Stomach smooth muscle (tissue), 2 donors: ENCODE measurements at regions not wholly inside any gene's neighbourhood (a gene's known extent, or its start where the extent isn't known, plus 50 kb on each side); places are given as distances from the start of the nearest gene placed in this dataset.

Experiments
- H3K27ac ChIP-seq: one replicate; pipeline ENCODE4 v1.7.0; 2013; ENCODE audit warnings: mild to moderate bottlenecking, low read length, inconsistent platforms
- H3K27me3 ChIP-seq, 2 donors: one replicate each; pipeline ENCODE4 v1.7.0; 2013; ENCODE audit warnings: low read length in 2 of 2; ENCODE audit not compliant: insufficient read depth in 2 of 2, control insufficient read depth in 1 of 2
- H3K36me3 ChIP-seq, 2 donors: one replicate each; pipeline ENCODE4 v1.7.0; 2013; ENCODE audit warnings: low read length in 2 of 2; ENCODE audit not compliant: control insufficient read depth in 2 of 2, insufficient read depth in 2 of 2
- H3K4me1 ChIP-seq: one replicate; pipeline ENCODE4 v1.7.0; 2013; ENCODE audit warnings: low read length; ENCODE audit not compliant: control insufficient read depth, insufficient read depth
- H3K4me3 ChIP-seq, 2 donors: one replicate each; pipeline ENCODE4 v1.7.0; 2013; ENCODE audit warnings: low read length in 2 of 2
- H3K9ac ChIP-seq, 2 donors: one replicate each; pipeline ENCODE4 v1.7.0; 2013; ENCODE audit warnings: low read length in 2 of 2, mild to moderate bottlenecking in 1 of 2
- H3K9me3 ChIP-seq, 2 donors: one replicate each; pipeline ENCODE4 v1.7.0; 2013; ENCODE audit warnings: low read length in 2 of 2; ENCODE audit not compliant: control insufficient read depth in 2 of 2
- donor health status: healthy.
- donor health status: Pancreatic carcinoma.

GRCh38 chr12:124370851-124371250 is 76.0 kb downstream of the RFLNA start:
- H3K9ac ChIP-seq: no peak overlapping the region
- peak overlapping the region; percentile 93 for H3K27ac ChIP-seq

GRCh38 chr12:124370384-124370783 is 75.5 kb downstream of the RFLNA start:
- Histone ChIP-seq H3K9ac (peak overlapping the region; percentile 24 to 69), H3K4me3 (peak overlapping the region in 1 of 2 donors; percentile 29), H3K27ac (peak overlapping the region; percentile 93), H3K9me3 (no peaks in the 10 kb centered on the region), H3K27me3 (no peaks in the 10 kb centered on the region), H3K4me1 (peaks cover 52% of the 10 kb centered on the region), H3K36me3 (peaks cover 33 to 37% of the 10 kb centered on the region in 2 donors)

More at GRCh38 chr12:124370851-124371250, 76.0 kb downstream of the RFLNA start:
- Histone ChIP-seq H3K4me3 (no peak overlapping the region), H3K27me3 (no peaks in the 10 kb centered on the region), H3K36me3 (peaks cover 33 to 42% of the 10 kb centered on the region in 2 donors), H3K4me1 (peaks cover 49% of the 10 kb centered on the region), H3K9me3 (no peaks in the 10 kb centered on the region)

GRCh38 chr12:124369827-124370378 is 75.0 kb downstream of the RFLNA start:
- H3K27ac ChIP-seq: peak overlapping the region; percentile 93
- H3K9me3 ChIP-seq: no peaks in the 10 kb centered on the region
- peak overlapping the region; percentile 24 to 69 for H3K9ac ChIP-seq
- peaks cover 56% of the 10 kb centered on the region for H3K4me1 ChIP-seq
- H3K36me3 ChIP-seq: peaks cover 28 to 32% of the 10 kb centered on the region in 2 donors
- no peaks in the 10 kb centered on the region for H3K27me3 ChIP-seq
- H3K4me3 ChIP-seq: peak overlapping the region in 1 of 2 donors; percentile 29

- peak overlapping the region in 1 of 2 donors; percentile 44 for H3K4me3 ChIP-seq
Observed at GRCh38 chr12:124369055-124369826, 74.3 kb downstream of the RFLNA start.

GRCh38 chr12:124368421-124369032 is 73.6 kb downstream of the RFLNA start:
- Histone ChIP-seq H3K4me3 (no peak overlapping the region), H3K9me3 (no peaks in the 10 kb centered on the region), H3K4me1 (peaks cover 64% of the 10 kb centered on the region), H3K27me3 (no peaks in the 10 kb centered on the region), H3K36me3 (peaks cover 16 to 21% of the 10 kb centered on the region in 2 donors), H3K9ac (peak overlapping the region; percentile 47 to 78), H3K27ac (peak overlapping the region; percentile 93)

More at GRCh38 chr12:124369055-124369826, 74.3 kb downstream of the RFLNA start:
- Histone ChIP-seq H3K9me3 (no peaks in the 10 kb centered on the region), H3K36me3 (peaks cover 21 to 26% of the 10 kb centered on the region in 2 donors), H3K9ac (peak overlapping the region; percentile 41 to 78), H3K27me3 (no peaks in the 10 kb centered on the region), H3K4me1 (peaks cover 59% of the 10 kb centered on the region), H3K27ac (peak overlapping the region; percentile 93)

- Histone ChIP-seq H3K4me1 (peaks cover 52% of the 10 kb centered on the region), H3K36me3 (peaks cover 9% of the 10 kb centered on the region in 2 donors), H3K9ac (peak overlapping the region in 1 of 2 donors; percentile 29), H3K27ac (no peak overlapping the region), H3K27me3 (no peaks in the 10 kb centered on the region), H3K9me3 (no peaks in the 10 kb centered on the region), H3K4me3 (no peak overlapping the region)
Observed at GRCh38 chr12:124365726-124366430, 71.0 kb downstream of the RFLNA start.
